ENCODE measurements at regions not wholly inside any gene's neighbourhood (a gene's known extent, or its start where the extent isn't known, plus 50 kb on each side); places are given as distances from the start of the nearest gene placed in this dataset.

- no peak for TF ChIP-seq CTCF (IDR thresholded peaks at IDR 0.05)
- TF ChIP-seq POLR2A (IDR thresholded peaks at IDR 0.05): no peak
These were observed 185.6 kb downstream of the DMAC1 start for GRCh38 chr9:7613931-7614330.

All from right lobe of liver (tissue), 4 donors.